Ishikawa (cell line): ENCODE measurements at regions not wholly inside any gene's neighbourhood (a gene's known extent, or its start where the extent isn't known, plus 50 kb on each side); places are given as distances from the start of the nearest gene placed in this dataset.

Experiments
- CEBPB ChIP-seq: IDR thresholded peaks from 2 replicates; pipeline ENCODE4 v1.6.1; 2012
- CREB1 ChIP-seq: IDR thresholded peaks from 2 replicates; pipeline ENCODE4 v1.6.1; 2012; ENCODE audit warnings: low read depth
- EGR1 ChIP-seq: IDR thresholded peaks from 2 replicates; pipeline ENCODE4 v1.6.1; 2012
- EP300 ChIP-seq: IDR thresholded peaks from 2 replicates; pipeline ENCODE4 v1.6.1; 2012; ENCODE audit warnings: borderline replicate concordance
- FOXM1 ChIP-seq: IDR thresholded peaks from 2 replicates; pipeline ENCODE4 v1.6.1; 2012; ENCODE audit warnings: low read depth, borderline replicate concordance
- MAX ChIP-seq: IDR thresholded peaks from 2 replicates; pipeline ENCODE4 v1.6.1; 2012
- NFIC ChIP-seq: IDR thresholded peaks from 2 replicates; pipeline ENCODE4 v1.6.1; 2012
- RAD21 ChIP-seq: IDR thresholded peaks from 2 replicates; pipeline ENCODE4 v1.6.1; 2012; ENCODE audit warnings: low read depth
- REST ChIP-seq: IDR thresholded peaks from 2 replicates; pipeline ENCODE4 v1.6.1; 2012; ENCODE audit warnings: low read depth, mild to moderate bottlenecking
- TAF1 ChIP-seq: IDR thresholded peaks from 2 replicates; pipeline ENCODE4 v1.6.1; 2012; ENCODE audit warnings: low read depth, mild to moderate bottlenecking
- TCF12 ChIP-seq: IDR thresholded peaks from 2 replicates; pipeline ENCODE4 v1.6.1; 2012; ENCODE audit warnings: low read depth
- TEAD4 ChIP-seq: IDR thresholded peaks from 2 replicates; pipeline ENCODE4 v1.6.1; 2012
- USF1 ChIP-seq: IDR thresholded peaks from 2 replicates; pipeline ENCODE4 v1.6.1; 2012
- YY1 ChIP-seq: IDR thresholded peaks from 2 replicates; pipeline ENCODE4 v1.6.1; 2012; ENCODE audit warnings: low read depth
- ZBTB7A ChIP-seq: IDR thresholded peaks from 2 replicates; pipeline ENCODE4 v1.6.1; 2012; ENCODE audit warnings: low read depth

GRCh38 chr21:15353546-15353945 is 288.7 kb upstream of the NRIP1 start:
- TF ChIP-seq TCF12 (no peak), REST (no peak), CEBPB (no peak), TEAD4 (no peak), ZBTB7A (no peak), USF1 (no peak)

GRCh38 chr21:15354516-15354915 is 289.7 kb upstream of the NRIP1 start:
- TF ChIP-seq MAX (no peak), REST (no peak), TEAD4 (no peak), CREB1 (no peak), FOXM1 (no peak), YY1 (no peak), CEBPB (no peak), TCF12 (no peak), RAD21 (no peak)

- TF ChIP-seq EGR1 (no peak), USF1 (no peak), YY1 (no peak), CEBPB (no peak), FOXM1 (no peak), ZBTB7A (no peak), EP300 (no peak), MAX (no peak), TEAD4 (no peak), CREB1 (no peak), TCF12 (no peak), RAD21 (no peak), NFIC (no peak), TAF1 (no peak), REST (no peak)
Measured at GRCh38 chr21:15355066-15355465, 290.3 kb upstream of the NRIP1 start.

- TF ChIP-seq EP300: no peak
Measured at GRCh38 chr21:15359251-15359650, 294.5 kb upstream of the NRIP1 start.

GRCh38 chr21:15362458-15362857 is 297.7 kb upstream of the NRIP1 start:
- no peak for TF ChIP-seq EP300
- TF ChIP-seq CEBPB: no peak
- no peak for TF ChIP-seq ZBTB7A
- TF ChIP-seq EGR1: no peak
- no peak for TF ChIP-seq TEAD4
- no peak for TF ChIP-seq REST
- TF ChIP-seq USF1: no peak
- TF ChIP-seq CREB1: no peak
- TF ChIP-seq FOXM1: no peak
- no peak for TF ChIP-seq TAF1
- no peak for TF ChIP-seq TCF12
- TF ChIP-seq RAD21: no peak
- no peak for TF ChIP-seq NFIC
- TF ChIP-seq MAX: no peak
- no peak for TF ChIP-seq YY1
